ENCODE measurements at regions not wholly inside any gene's neighbourhood (a gene's known extent, or its start where the extent isn't known, plus 50 kb on each side); places are given as distances from the start of the nearest gene placed in this dataset.

DNA sequence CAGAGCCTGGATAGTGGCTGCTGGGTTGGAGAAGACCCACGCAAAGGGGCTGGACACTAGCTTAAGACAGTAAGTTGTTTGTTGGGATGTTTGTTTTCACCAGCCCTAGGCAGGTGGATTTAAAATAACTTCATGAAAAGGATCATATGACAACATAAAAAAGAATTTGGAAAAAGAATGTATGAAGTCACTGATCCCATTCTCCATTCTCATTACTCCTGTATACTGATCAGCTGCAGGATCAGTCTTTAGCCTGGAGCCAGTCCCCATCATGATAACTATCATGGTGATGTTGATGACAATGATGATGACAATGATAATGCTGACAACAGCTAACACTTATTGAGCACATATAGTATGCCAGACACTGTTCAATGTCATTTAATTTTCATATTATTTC is 92.1 kb upstream of the IFNE start:
- ATAC-seq (no peak), DNase-seq (no peak)
- Histone ChIP-seq H3K4me1 (no peaks in the 10 kb centered on the region), H3K4me3 (no peak overlapping the region), H3K36me3 (no peaks in the 10 kb centered on the region), H3K27me3 (no peaks in the 10 kb centered on the region), H3K9me3 (no peaks in the 10 kb centered on the region), H3K27ac (no peak overlapping the region)
- 62% methylated on average over 1 of the region's 1 CpG for WGBS (ENCODE audit: insufficient coverage, low coverage, low lambda C conversion rate, missing lambda C conversion rate)
- no peak for TF ChIP-seq POLR2A (IDR thresholded peaks at IDR 0.05)
- TF ChIP-seq, protein P1, sequence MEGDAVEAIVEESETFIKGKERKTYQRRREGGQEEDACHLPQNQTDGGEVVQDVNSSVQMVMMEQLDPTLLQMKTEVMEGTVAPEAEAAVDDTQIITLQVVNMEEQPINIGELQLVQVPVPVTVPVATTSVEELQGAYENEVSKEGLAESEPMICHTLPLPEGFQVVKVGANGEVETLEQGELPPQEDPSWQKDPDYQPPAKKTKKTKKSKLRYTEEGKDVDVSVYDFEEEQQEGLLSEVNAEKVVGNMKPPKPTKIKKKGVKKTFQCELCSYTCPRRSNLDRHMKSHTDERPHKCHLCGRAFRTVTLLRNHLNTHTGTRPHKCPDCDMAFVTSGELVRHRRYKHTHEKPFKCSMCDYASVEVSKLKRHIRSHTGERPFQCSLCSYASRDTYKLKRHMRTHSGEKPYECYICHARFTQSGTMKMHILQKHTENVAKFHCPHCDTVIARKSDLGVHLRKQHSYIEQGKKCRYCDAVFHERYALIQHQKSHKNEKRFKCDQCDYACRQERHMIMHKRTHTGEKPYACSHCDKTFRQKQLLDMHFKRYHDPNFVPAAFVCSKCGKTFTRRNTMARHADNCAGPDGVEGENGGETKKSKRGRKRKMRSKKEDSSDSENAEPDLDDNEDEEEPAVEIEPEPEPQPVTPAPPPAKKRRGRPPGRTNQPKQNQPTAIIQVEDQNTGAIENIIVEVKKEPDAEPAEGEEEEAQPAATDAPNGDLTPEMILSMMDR (IDR thresholded peaks at IDR 0.05), result no peak
- intact Hi-C loops (cut with DNase I), result no loop called here

DNA sequence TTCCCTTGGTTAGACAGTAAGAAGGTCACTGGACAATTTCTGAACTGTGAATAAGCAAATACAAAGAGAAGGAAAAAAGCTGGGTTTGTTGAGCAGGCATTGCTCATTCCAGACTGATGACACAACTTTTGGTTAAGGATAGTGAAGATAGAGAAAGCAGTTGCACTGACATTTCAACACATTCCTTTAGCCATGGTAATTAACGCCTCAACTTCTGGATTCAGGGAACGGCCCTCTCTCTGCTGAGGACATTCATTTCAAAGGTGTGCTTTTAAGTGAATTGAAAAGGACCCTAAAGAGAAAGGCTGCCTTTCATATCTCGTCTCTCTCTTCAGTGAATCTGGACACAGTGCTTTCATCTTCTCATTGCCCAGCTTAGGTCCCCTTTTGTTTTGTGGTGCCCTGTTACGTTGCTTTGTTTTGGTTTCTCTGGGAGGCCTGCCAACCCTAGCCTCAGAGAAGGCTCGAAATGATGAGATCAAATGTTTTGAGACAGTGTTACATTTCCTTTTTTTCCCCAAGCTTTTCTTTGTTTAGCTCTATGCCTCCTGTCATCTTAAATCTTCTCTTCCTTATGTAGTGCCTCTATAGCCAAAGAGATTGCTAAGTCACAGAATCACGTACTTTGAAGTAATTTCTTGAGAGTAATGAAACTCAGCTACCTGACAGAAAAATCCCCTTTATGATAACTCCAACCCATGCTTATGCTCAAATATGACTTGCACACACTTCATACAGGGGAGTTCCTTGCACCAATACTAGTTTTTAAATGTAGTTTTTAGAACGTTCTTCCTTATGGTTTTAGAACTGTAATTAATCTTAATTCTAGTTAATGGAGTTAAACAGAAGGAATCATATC is 94.4 kb upstream of the IFNE start:
- H3K9me3 ChIP-seq, result no peaks in the 10 kb centered on the region
- 33% methylated on average over 7 of the region's 7 CpGs for WGBS (ENCODE audit: insufficient coverage, low coverage, low lambda C conversion rate, missing lambda C conversion rate)
- ATAC-seq, result no peak
- H3K4me1 ChIP-seq, result no peaks in the 10 kb centered on the region
- no peak for DNase-seq
- H3K4me3 ChIP-seq, result no peak overlapping the region
- H3K27ac ChIP-seq, result no peak overlapping the region
- H3K36me3 ChIP-seq, result no peaks in the 10 kb centered on the region
- no peak for TF ChIP-seq POLR2A (IDR thresholded peaks at IDR 0.05)
- TF ChIP-seq, protein P1 (IDR thresholded peaks at IDR 0.05), result no peak
- no peaks in the 10 kb centered on the region for H3K27me3 ChIP-seq
- intact Hi-C loops (cut with DNase I), result no loop called here

DNA sequence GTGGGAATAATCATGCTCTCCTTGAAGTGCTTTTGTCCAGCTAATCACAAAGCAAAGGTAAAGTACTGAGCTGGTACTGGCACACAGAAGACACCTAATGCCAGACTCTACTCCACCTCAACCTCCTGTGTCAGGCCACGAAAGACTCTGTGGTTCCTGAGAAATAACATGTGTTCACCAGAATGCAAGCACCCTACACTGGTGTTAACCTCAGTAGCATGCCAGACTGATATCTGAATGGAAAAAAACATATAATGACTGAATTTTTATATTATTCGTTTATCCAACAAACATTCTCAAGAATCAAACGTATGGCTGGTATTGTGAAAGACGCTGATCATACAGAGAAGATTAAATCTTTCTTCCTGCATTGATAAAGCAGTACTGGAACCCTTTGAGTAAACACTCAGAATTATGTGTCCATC is 97.1 kb upstream of the IFNE start:
- no peak overlapping the region for H3K4me3 ChIP-seq
- no peaks in the 10 kb centered on the region for H3K36me3 ChIP-seq
- no peak for DNase-seq
- TF ChIP-seq POLR2A (IDR thresholded peaks at IDR 0.05), result no peak
- TF ChIP-seq, protein P1 (IDR thresholded peaks at IDR 0.05), result no peak
- H3K9me3 ChIP-seq, result no peaks in the 10 kb centered on the region
- H3K27ac ChIP-seq, result no peak overlapping the region
- H3K27me3 ChIP-seq, result no peaks in the 10 kb centered on the region
- intact Hi-C loops (cut with DNase I), result no loop called here
- 39% methylated on average over 4 of the region's 4 CpGs for WGBS (ENCODE audit: insufficient coverage, low coverage, low lambda C conversion rate, missing lambda C conversion rate)
- ATAC-seq, result peak in 3 of 4 donors; percentile 38 to 47 (median 44)
- no peaks in the 10 kb centered on the region for H3K4me1 ChIP-seq

DNA sequence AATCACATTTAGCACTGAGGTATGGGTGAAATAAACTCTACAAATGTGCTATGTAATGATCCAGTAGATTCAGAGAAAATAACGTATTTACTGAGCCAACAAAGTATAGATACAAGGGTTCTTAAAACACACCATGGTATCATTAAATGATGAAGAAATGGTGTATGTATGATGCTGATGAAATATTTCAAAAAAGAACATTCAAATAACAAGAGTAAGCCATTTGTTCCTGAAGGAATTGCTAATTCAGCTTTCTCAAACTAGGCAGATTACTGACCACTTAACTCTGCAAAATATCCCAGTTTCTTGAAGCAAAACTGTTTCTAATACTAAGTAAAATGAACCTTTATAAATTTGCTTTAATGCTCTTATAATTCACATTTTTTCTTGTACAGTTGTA is 97.6 kb upstream of the IFNE start:
- H3K4me3 ChIP-seq, result no peak overlapping the region
- no peak for DNase-seq
- H3K36me3 ChIP-seq, result no peaks in the 10 kb centered on the region
- intact Hi-C loops (cut with DNase I), result no loop called here
- H3K27ac ChIP-seq, result no peak overlapping the region
- TF ChIP-seq, protein P1 (IDR thresholded peaks at IDR 0.05), result no peak
- TF ChIP-seq POLR2A (IDR thresholded peaks at IDR 0.05), result no peak
- WGBS (ENCODE audit: insufficient coverage, low coverage, low lambda C conversion rate, missing lambda C conversion rate), result 35% methylated on average over 1 of the region's 1 CpG
- no peaks in the 10 kb centered on the region for H3K27me3 ChIP-seq
- ATAC-seq, result no peak
- H3K9me3 ChIP-seq, result no peaks in the 10 kb centered on the region
- no peaks in the 10 kb centered on the region for H3K4me1 ChIP-seq
